HEK293T (cell line): ENCODE measurements at regions not wholly inside any gene's neighbourhood (a gene's known extent, or its start where the extent isn't known, plus 50 kb on each side); places are given as distances from the start of the nearest gene placed in this dataset.

Source experiments
- CTCF ChIA-PET: fragments of 350-600 bp; formaldehyde crosslinking; extraction: SDS; loops from one replicate; lab custom pipeline; 2021; ENCODE audit warnings: antibody characterized with exemption, inconsistent platforms; lab: Yijun Ruan, JAX
- POLR2A ChIA-PET: fragments of 350-600 bp; formaldehyde crosslinking; extraction: SDS; loops from one replicate; lab custom pipeline; 2020; ENCODE audit warnings: antibody characterized with exemption, inconsistent platforms; lab: Yijun Ruan, JAX
- DNase-seq: peaks from one replicate; pipeline ENCODE4 v3.0.0; 2012; ENCODE audit warnings: mixed read lengths; ENCODE audit errors: extremely low spot score
- ARNT ChIP-seq: fragments of 450-650 bp; IDR thresholded peaks from 2 replicates; pipeline ENCODE4 v1.6.1; 2017; ENCODE audit warnings: mild to moderate bottlenecking
- BHLHE40 ChIP-seq: fragments of 450-650 bp; IDR thresholded peaks from 2 replicates; pipeline ENCODE4 v1.6.1; 2016; ENCODE audit warnings: mild to moderate bottlenecking, moderate library complexity, borderline replicate concordance
- CTBP1 ChIP-seq: fragments of 450-650 bp; IDR thresholded peaks from 2 replicates; pipeline ENCODE4 v1.6.1; 2016; ENCODE audit warnings: borderline replicate concordance
- ELF4 ChIP-seq: fragments of 450-650 bp; IDR thresholded peaks from 2 replicates; pipeline ENCODE4 v1.6.1; 2017; ENCODE audit warnings: antibody characterized with exemption
- FOXA1 ChIP-seq: fragments of 450-650 bp; IDR thresholded peaks from 2 replicates; pipeline ENCODE4 v1.6.1; 2016; ENCODE audit warnings: mild to moderate bottlenecking
- FOXK2 ChIP-seq: fragments of 450-650 bp; IDR thresholded peaks from 2 replicates; pipeline ENCODE4 v1.6.1; 2016; ENCODE audit warnings: mild to moderate bottlenecking
- FOXM1 ChIP-seq: fragments of 450-650 bp; IDR thresholded peaks from 2 replicates; pipeline ENCODE4 v1.6.1; 2017; ENCODE audit warnings: mild to moderate bottlenecking, borderline replicate concordance
- HDGF ChIP-seq: fragments of 450-650 bp; IDR thresholded peaks from 2 replicates; pipeline ENCODE4 v1.6.1; 2017; ENCODE audit warnings: antibody characterized with exemption, borderline replicate concordance
- L3MBTL2 ChIP-seq: fragments of 450-650 bp; conservative IDR thresholded peaks from 2 replicates; pipeline ENCODE4 v1.6.1; 2016; ENCODE audit warnings: mild to moderate bottlenecking
- LEF1 ChIP-seq: fragments of 450-650 bp; IDR thresholded peaks from 2 replicates; pipeline ENCODE4 v1.6.1; 2017; ENCODE audit warnings: mild to moderate bottlenecking, borderline replicate concordance
- NFRKB ChIP-seq: fragments of 450-650 bp; IDR thresholded peaks from 2 replicates; pipeline ENCODE4 v1.6.1; 2016; ENCODE audit warnings: mild to moderate bottlenecking, moderate library complexity
- SP1 ChIP-seq: fragments of 450-650 bp; IDR thresholded peaks from 2 replicates; pipeline ENCODE4 v1.6.1; 2017
- SUZ12 ChIP-seq: fragments of 450-650 bp; IDR thresholded peaks from 2 replicates; pipeline ENCODE4 v1.6.1; 2016; ENCODE audit warnings: mild to moderate bottlenecking
- TARDBP ChIP-seq: fragments of 450-650 bp; IDR thresholded peaks from 2 replicates; pipeline ENCODE4 v1.6.1; 2016
- ZNF384 ChIP-seq: fragments of 450-650 bp; IDR thresholded peaks from 2 replicates; pipeline ENCODE4 v1.6.1; 2016
- TF ChIP-seq, protein P1 (sequence below): fragments of 450-650 bp; IDR thresholded peaks from 2 replicates; pipeline ENCODE4 v1.6.1; 2016

- TF ChIP-seq L3MBTL2 (no peak), ARNT (no peak), HDGF (no peak), FOXA1 (no peak), BHLHE40 (no peak), TARDBP (no peak), NFRKB (no peak), FOXM1 (no peak), SUZ12 (no peak), CTBP1 (no peak), LEF1 (no peak), ZNF384 (no peak), SP1 (no peak), ELF4 (no peak), FOXK2 (no peak)
- TF ChIP-seq, protein P1, sequence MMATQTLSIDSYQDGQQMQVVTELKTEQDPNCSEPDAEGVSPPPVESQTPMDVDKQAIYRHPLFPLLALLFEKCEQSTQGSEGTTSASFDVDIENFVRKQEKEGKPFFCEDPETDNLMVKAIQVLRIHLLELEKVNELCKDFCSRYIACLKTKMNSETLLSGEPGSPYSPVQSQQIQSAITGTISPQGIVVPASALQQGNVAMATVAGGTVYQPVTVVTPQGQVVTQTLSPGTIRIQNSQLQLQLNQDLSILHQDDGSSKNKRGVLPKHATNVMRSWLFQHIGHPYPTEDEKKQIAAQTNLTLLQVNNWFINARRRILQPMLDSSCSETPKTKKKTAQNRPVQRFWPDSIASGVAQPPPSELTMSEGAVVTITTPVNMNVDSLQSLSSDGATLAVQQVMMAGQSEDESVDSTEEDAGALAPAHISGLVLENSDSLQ, result no peak
- ChIA-PET CTCF (no interaction called here), POLR2A (no interaction called here)
- DNase-seq, result no peak
These were observed 86.5 kb upstream of the ANKRD55 start for GRCh38 chr5:56319526-56320181.

DNA sequence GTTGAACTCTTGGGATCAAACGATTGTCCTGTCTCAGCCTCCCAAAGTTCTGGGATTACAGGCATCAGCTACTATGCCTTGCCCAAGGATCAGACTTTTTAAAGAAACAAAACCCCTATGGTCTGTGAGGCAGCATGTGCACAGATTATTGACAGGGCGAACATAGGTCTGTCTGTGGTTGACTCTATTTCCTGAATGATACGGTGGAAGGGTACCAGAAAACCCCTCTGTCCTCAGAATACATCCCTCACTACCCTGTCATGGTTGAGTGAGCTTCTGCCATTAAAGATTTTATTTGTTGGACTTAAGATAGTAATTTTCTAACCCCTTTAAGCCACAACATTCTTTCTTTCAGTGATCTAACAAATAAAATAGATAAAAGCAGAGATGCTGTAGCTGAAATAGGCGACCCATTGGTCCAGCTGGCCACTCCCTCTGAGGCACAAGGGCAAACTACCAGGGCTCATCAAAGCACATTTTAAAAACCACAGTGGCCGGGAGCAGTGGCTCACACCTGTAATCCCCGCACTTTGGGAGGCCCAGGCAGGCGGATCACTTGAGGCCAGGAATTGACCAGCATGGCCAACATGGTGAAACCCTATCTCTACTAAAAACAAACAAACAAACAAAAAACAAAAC lies 84.9 kb upstream of the ANKRD55 start:
- POLR2A ChIA-PET, result no interaction called here
- DNase-seq, result no peak
- TF ChIP-seq ZNF384 (no peak), FOXM1 (no peak), FOXK2 (no peak), TARDBP (no peak), BHLHE40 (no peak), L3MBTL2 (no peak), HDGF (no peak), LEF1 (no peak), SP1 (no peak), NFRKB (no peak), CTBP1 (no peak), FOXA1 (no peak), ELF4 (no peak), SUZ12 (no peak), ARNT (no peak)
- TF ChIP-seq, protein P1, result no peak
- CTCF ChIA-PET, result no interaction called here

GRCh38 chr5:56316299-56316994 lies 83.3 kb upstream of the ANKRD55 start:
- ChIA-PET CTCF (interaction anchor here (1.1 kb wide), 1 partner anchor 12 kb away, joined by 3 read pairs; no protein-coding TSS in a partner anchor), POLR2A (no interaction called here)
- TF ChIP-seq ARNT (no peak), TARDBP (no peak)
- DNase-seq, result no peak

DNA sequence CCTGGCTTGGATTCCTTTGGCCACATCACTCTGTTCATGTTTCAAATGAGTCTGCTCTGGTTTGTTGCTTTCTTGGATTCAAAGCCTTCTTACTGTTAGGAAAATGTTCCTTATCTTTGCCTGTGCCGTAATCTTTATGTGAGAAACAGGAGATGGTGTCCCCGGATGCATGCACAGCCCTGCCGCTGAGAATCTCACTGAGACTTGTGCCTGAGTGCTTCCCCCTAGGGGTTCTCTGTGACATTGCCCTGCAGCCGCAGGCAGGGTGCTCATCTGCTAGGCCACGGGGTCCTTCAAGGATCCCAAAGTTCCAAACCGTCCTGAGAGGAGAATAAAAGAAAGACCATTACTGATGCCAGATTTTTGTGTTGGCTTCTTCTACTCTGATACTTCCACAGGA lies 81.4 kb upstream of the ANKRD55 start:
- DNase-seq, result no peak
- POLR2A ChIA-PET, result no interaction called here
- no peak for TF ChIP-seq FOXM1
- CTCF ChIA-PET, result no interaction called here

- no peak for DNase-seq
- ChIA-PET CTCF (no interaction called here), POLR2A (no interaction called here)
- TF ChIP-seq FOXK2, result no peak
- TF ChIP-seq HDGF, result no peak
- TF ChIP-seq TARDBP, result no peak
- no peak for TF ChIP-seq ELF4
- TF ChIP-seq SUZ12, result no peak
- no peak for TF ChIP-seq ZNF384
These were observed 80.5 kb upstream of the ANKRD55 start for GRCh38 chr5:56313596-56313995.

DNA sequence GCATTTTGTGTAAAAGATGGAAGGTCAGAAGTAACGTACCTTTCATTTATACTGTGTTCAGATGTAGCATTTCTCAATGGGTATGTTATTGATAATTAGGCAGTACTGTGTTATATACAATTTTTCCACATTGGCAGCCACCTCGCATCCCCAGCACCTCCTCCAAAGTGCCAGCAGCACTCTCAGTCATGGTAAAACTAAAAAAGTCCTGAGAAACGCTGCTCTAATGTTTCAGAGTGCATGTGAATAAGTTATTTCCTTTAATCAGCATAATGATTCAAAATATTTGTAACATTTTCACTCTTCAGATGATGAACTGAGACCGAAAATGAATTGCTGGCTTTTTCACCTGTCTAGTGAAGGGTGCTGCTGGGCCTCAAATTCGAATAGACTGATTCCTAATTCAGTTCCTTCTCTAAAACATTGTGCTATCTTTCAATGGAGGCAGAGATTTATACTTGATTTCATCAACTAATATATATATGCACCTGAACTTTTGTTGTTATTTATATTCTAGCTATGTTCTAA lies 79.9 kb upstream of the ANKRD55 start:
- ChIA-PET POLR2A (no interaction called here), CTCF (no interaction called here)
- no peak for DNase-seq
- TF ChIP-seq BHLHE40 (no peak), FOXM1 (no peak), ARNT (no peak), NFRKB (no peak), FOXK2 (no peak), CTBP1 (no peak), ELF4 (no peak), HDGF (no peak), L3MBTL2 (no peak), SP1 (no peak), FOXA1 (no peak)

GRCh38 chr5:56311306-56311905 lies 78.3 kb upstream of the ANKRD55 start:
- ChIA-PET CTCF (interaction anchor here (0.6 to 1.0 kb wide), 2 partner anchors 7 to 9 kb away, joined by 3 read pairs; no protein-coding TSS in a partner anchor), POLR2A (no interaction called here)
- DNase-seq, result no peak
- TF ChIP-seq FOXK2 (no peak), ELF4 (no peak), FOXA1 (no peak), CTBP1 (no peak), TARDBP (no peak), SP1 (no peak), NFRKB (no peak)
